NCI-H748 (cell line): ENCODE measurements at regions not wholly inside any gene's neighbourhood (a gene's known extent, or its start where the extent isn't known, plus 50 kb on each side); places are given as distances from the start of the nearest gene placed in this dataset.

ENCODE experiments used
- DNase-seq: peaks from one replicate; lab custom pipeline; 2025; ENCODE audit not compliant: unreplicated experiment; lab: John Stamatoyannopoulos, UW

GRCh38 chr17:6325741-6326140, 109.2 kb downstream of the AIPL1 start:
- DNase-seq = no peak

GRCh38 chr17:6325051-6325450, 109.9 kb downstream of the AIPL1 start:
- no peak for DNase-seq

- DNase-seq = peak; percentile 9
Observed at GRCh38 chr17:6323626-6324356, 111.1 kb downstream of the AIPL1 start.

GRCh38 chr17:6322316-6322715, 112.6 kb downstream of the AIPL1 start:
- no peak for DNase-seq

GRCh38 chr17:6314311-6314710, 120.6 kb downstream of the AIPL1 start:
- no peak for DNase-seq

- peak; percentile 24 for DNase-seq
Observed at GRCh38 chr17:6313835-6314234, 121.1 kb downstream of the AIPL1 start.

GRCh38 chr17:6306820-6307219, 128.1 kb downstream of the AIPL1 start:
- peak; percentile 69 for DNase-seq

GRCh38 chr17:6305613-6306360, 129.1 kb downstream of the AIPL1 start:
- peak; percentile 99 for DNase-seq

GRCh38 chr17:6304894-6305612, 129.9 kb downstream of the AIPL1 start:
- no peak for DNase-seq

- DNase-seq = no peak
Observed at GRCh38 chr17:6303664-6304063, 131.3 kb downstream of the AIPL1 start.

- no peak for DNase-seq
Observed at GRCh38 chr17:6299275-6299674, 135.6 kb downstream of the AIPL1 start.

GRCh38 chr17:6297960-6298359, 137.0 kb downstream of the AIPL1 start:
- DNase-seq = no peak

- no peak for DNase-seq
Observed at GRCh38 chr17:6297119-6297518, 137.8 kb downstream of the AIPL1 start.

- no peak for DNase-seq
Observed at GRCh38 chr17:6290488-6291196, 144.3 kb downstream of the AIPL1 start.

- DNase-seq = peak; percentile 68
Observed at GRCh38 chr17:6286233-6286632, 148.7 kb downstream of the AIPL1 start.

GRCh38 chr17:6285486-6285885, 149.4 kb downstream of the AIPL1 start:
- no peak for DNase-seq

- DNase-seq = peak; percentile 97
Observed at GRCh38 chr17:6279659-6280058, 155.3 kb downstream of the AIPL1 start.

- no peak for DNase-seq
Observed at GRCh38 chr17:6278376-6278775, 156.5 kb downstream of the AIPL1 start.

- DNase-seq = no peak
Observed at GRCh38 chr17:6276711-6277110, 158.2 kb downstream of the AIPL1 start.

- no peak for DNase-seq
Observed at GRCh38 chr17:6274310-6274709, 160.6 kb downstream of the AIPL1 start.

GRCh38 chr17:6269478-6269877, 165.4 kb downstream of the AIPL1 start:
- no peak for DNase-seq
